Small intestine (tissue), 7 donors: ENCODE measurements at regions not wholly inside any gene's neighbourhood (a gene's known extent, or its start where the extent isn't known, plus 50 kb on each side); places are given as distances from the start of the nearest gene placed in this dataset.

Source experiments
- DNase-seq, 2 donors: peaks; one replicate each; pipeline versions ENCODE4 v3.0.0 to v3.0.0-alpha.2; 2013
- FAIRE-seq: peaks from 2 replicates; lab custom pipeline; 2012; peaks lifted over from hg19 to GRCh38; lab: Jason Lieb, UNC
- H3K27ac ChIP-seq, 3 donors: one replicate each; pipeline ENCODE4 v1.5.1; 2013; ENCODE audit warnings: low read length in 2 of 3, mild to moderate bottlenecking in 2 of 3, control low read depth in 1 of 3, inconsistent platforms in 1 of 3, low read depth in 1 of 3, moderate library complexity in 1 of 3
- H3K27me3 ChIP-seq, 3 donors: one replicate each; pipeline ENCODE4 v1.6.1; 2013; ENCODE audit warnings: low read length in 3 of 3, inconsistent platforms in 1 of 3; ENCODE audit not compliant: control insufficient read depth in 3 of 3, insufficient read depth in 3 of 3
- H3K36me3 ChIP-seq, 3 donors: one replicate each; pipeline ENCODE4 v1.6.1; 2013; ENCODE audit warnings: low read length in 3 of 3, inconsistent platforms in 1 of 3, low read depth in 1 of 3, mild to moderate bottlenecking in 1 of 3, moderate library complexity in 1 of 3; ENCODE audit not compliant: control insufficient read depth in 3 of 3, insufficient read depth in 2 of 3
- H3K4me1 ChIP-seq, 3 donors: one replicate each; pipeline ENCODE4 v1.6.1; 2013; ENCODE audit warnings: low read length in 2 of 3, inconsistent platforms in 1 of 3, low read depth in 1 of 3, mild to moderate bottlenecking in 1 of 3, moderate library complexity in 1 of 3; ENCODE audit not compliant: control insufficient read depth in 3 of 3, insufficient read depth in 2 of 3
- H3K4me3 ChIP-seq, 3 donors: one replicate each; pipeline ENCODE4 v1.5.1; 2013; ENCODE audit warnings: low read length in 3 of 3, control low read depth in 1 of 3, inconsistent platforms in 1 of 3, low read depth in 1 of 3, mild to moderate bottlenecking in 1 of 3, moderate library complexity in 1 of 3
- H3K9me3 ChIP-seq, 2 donors: one replicate each; pipeline ENCODE4 v1.6.1; 2013; ENCODE audit warnings: low read depth in 1 of 2, low read length in 1 of 2; ENCODE audit not compliant: control insufficient read depth in 2 of 2, insufficient read depth in 1 of 2
- WGBS, 3 donors: extraction: QIAGEN DNeasy Blood & Tissue Kit; methylation state at CpG; one replicate each; pipeline ENCODE4 v1.1.7; 2013; 5-methylcytosine and 5-hydroxymethylcytosine counted together
- donor health status: healthy with polysubstance abuse.
- donor health status: control.
- donor health status: control.
- donor health status: Bipolar disorder and iron deficiency.
- donor health status: healthy.

GRCh38 chr3:163626753-163627152 is 1451.5 kb downstream of the SI start:
- FAIRE-seq (no peak), DNase-seq (no peak)
- Histone ChIP-seq H3K36me3 (no peaks in the 10 kb centered on the region), H3K9me3 (no peaks in the 10 kb centered on the region), H3K27ac (no peak overlapping the region), H3K4me3 (no peak overlapping the region), H3K4me1 (no peaks in the 10 kb centered on the region), H3K27me3 (no peaks in the 10 kb centered on the region)
- 66 to 91% (median 85%) methylated on average over 3 of the region's 3 CpGs for WGBS, 3 donors

- FAIRE-seq (no peak), DNase-seq (no peak)
- Histone ChIP-seq H3K4me1 (no peaks in the 10 kb centered on the region), H3K36me3 (no peaks in the 10 kb centered on the region), H3K27ac (no peak overlapping the region), H3K4me3 (no peak overlapping the region), H3K9me3 (no peaks in the 10 kb centered on the region), H3K27me3 (no peaks in the 10 kb centered on the region)
- 46 to 68% (median 51%) methylated on average over 3 of the region's 3 CpGs for WGBS, 3 donors
Measured at GRCh38 chr3:163622384-163622783, 1455.9 kb downstream of the SI start.

GRCh38 chr3:163614886-163615285 is 1463.4 kb downstream of the SI start:
- FAIRE-seq (no peak), DNase-seq (no peak)
- Histone ChIP-seq H3K4me1 (no peaks in the 10 kb centered on the region), H3K27ac (no peak overlapping the region), H3K36me3 (no peaks in the 10 kb centered on the region), H3K4me3 (no peak overlapping the region), H3K9me3 (no peaks in the 10 kb centered on the region), H3K27me3 (no peaks in the 10 kb centered on the region)

GRCh38 chr3:163605915-163606314 is 1472.4 kb downstream of the SI start:
- FAIRE-seq (no peak), DNase-seq (no peak)
- H3K9me3 ChIP-seq, result no peaks in the 10 kb centered on the region
- no peak overlapping the region for H3K4me3 ChIP-seq
- 83 to 97% (median 84%) methylated on average over 1 of the region's 1 CpG for WGBS, 3 donors
- no peaks in the 10 kb centered on the region for H3K36me3 ChIP-seq
- H3K27ac ChIP-seq, result no peak overlapping the region
- no peaks in the 10 kb centered on the region for H3K27me3 ChIP-seq
- H3K4me1 ChIP-seq, result no peaks in the 10 kb centered on the region

- H3K27ac ChIP-seq, result no peak overlapping the region
- WGBS, 3 donors, result 70 to 84% (median 79%) methylated on average over 1 of the region's 1 CpG
- H3K36me3 ChIP-seq, result no peaks in the 10 kb centered on the region
- DNase-seq (no peak), FAIRE-seq (no peak)
- H3K27me3 ChIP-seq, result no peaks in the 10 kb centered on the region
- no peaks in the 10 kb centered on the region for H3K9me3 ChIP-seq
- H3K4me1 ChIP-seq, result no peaks in the 10 kb centered on the region
- no peak overlapping the region for H3K4me3 ChIP-seq
Measured at GRCh38 chr3:163601426-163601825, 1476.9 kb downstream of the SI start.

DNA sequence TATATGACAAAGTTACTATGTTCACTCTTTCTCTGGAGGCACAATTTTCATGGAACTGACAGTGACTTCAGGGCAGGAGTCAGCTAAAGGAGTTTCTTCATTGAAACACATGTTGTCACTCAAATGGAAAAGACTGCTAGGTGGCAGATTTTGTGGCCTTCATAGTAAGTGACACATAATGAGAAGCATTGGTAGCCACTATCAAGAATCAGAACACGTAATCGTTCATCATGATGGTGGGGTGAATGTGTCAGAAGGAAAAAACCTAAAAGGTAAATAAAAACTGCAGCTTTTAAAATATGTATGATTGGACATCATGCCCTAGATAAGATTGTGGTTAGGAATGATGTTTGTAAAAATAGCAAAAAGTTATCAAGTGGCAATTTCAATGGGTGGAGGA is 1491.0 kb downstream of the SI start:
- Histone ChIP-seq H3K36me3 (no peaks in the 10 kb centered on the region), H3K4me1 (no peaks in the 10 kb centered on the region), H3K9me3 (peaks cover 0 to 9% of the 10 kb centered on the region in 2 donors), H3K27me3 (no peaks in the 10 kb centered on the region), H3K27ac (no peak overlapping the region), H3K4me3 (no peak overlapping the region)
- DNase-seq, result no peak
- WGBS, 3 donors, result 87 to 93% (median 93%) methylated on average over 2 of the region's 2 CpGs
- no peak for FAIRE-seq

- 85 to 90% (median 88%) methylated on average over 1 of the region's 1 CpG for WGBS, 3 donors
- FAIRE-seq, result no peak
- H3K27me3 ChIP-seq, result no peaks in the 10 kb centered on the region
- no peaks in the 10 kb centered on the region for H3K4me1 ChIP-seq
- H3K4me3 ChIP-seq, result no peak overlapping the region
- DNase-seq, result no peak
- H3K9me3 ChIP-seq, result peaks cover 0 to 9% of the 10 kb centered on the region in 2 donors
- no peak overlapping the region for H3K27ac ChIP-seq
- H3K36me3 ChIP-seq, result no peaks in the 10 kb centered on the region
Measured at GRCh38 chr3:163582967-163583366, 1495.3 kb downstream of the SI start.

DNA sequence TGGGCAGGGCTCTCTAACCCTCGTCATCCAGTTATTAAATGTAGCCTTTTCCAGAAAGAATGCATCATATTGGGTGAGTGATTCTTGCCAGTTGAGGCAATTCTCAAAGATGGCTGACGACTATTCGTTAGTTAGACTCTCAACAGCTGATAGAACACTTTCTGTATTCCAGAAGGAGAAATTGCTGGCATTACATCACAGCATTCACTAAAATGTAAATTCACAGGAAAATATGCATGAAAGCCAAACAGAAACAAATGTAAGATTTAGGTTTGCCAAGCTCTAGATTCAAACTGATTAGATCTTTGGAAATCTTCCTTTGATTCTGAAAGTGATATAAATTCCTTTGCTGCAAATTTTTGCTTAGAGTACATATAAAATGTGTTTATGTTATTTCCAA is 1501.0 kb downstream of the SI start:
- FAIRE-seq, result no peak

GRCh38 chr3:163576314-163576713 is 1502.0 kb downstream of the SI start:
- Histone ChIP-seq H3K27ac (no peak overlapping the region), H3K9me3 (peaks cover 0 to 6% of the 10 kb centered on the region in 2 donors), H3K4me1 (no peaks in the 10 kb centered on the region), H3K4me3 (no peak overlapping the region), H3K27me3 (no peaks in the 10 kb centered on the region), H3K36me3 (no peaks in the 10 kb centered on the region)
- 42 to 52% (median 42%) methylated on average over 1 of the region's 1 CpG for WGBS, 3 donors
- no peak for FAIRE-seq
- no peak for DNase-seq

More for the DNA sequence above, 1501.0 kb downstream of the SI start:
- Histone ChIP-seq H3K9me3 (peaks cover 0 to 3% of the 10 kb centered on the region in 2 donors), H3K4me3 (no peak overlapping the region), H3K27ac (no peak overlapping the region), H3K27me3 (no peaks in the 10 kb centered on the region), H3K4me1 (no peaks in the 10 kb centered on the region), H3K36me3 (no peaks in the 10 kb centered on the region)
- 65 to 70% (median 70%) methylated on average over 3 of the region's 3 CpGs for WGBS, 3 donors
- no peak for DNase-seq
